H9 (cell line): ENCODE measurements at regions not wholly inside any gene's neighbourhood (a gene's known extent, or its start where the extent isn't known, plus 50 kb on each side); places are given as distances from the start of the nearest gene placed in this dataset.

ENCODE experiments used
- DNase-seq: peaks from one replicate; pipeline ENCODE4 v3.0.0-alpha.2; 2017
- H2AFZ ChIP-seq: one replicate; pipeline ENCODE4 v1.6.1; 2013; ENCODE audit warnings: mild to moderate bottlenecking, low read length, control low read depth, moderate library complexity
- H2AK5ac ChIP-seq: 2 replicates; pipeline ENCODE4 v1.6.1; 2013; ENCODE audit warnings: low read length, control low read depth, mixed read lengths; ENCODE audit not compliant: insufficient read length
- H2BK120ac ChIP-seq: one replicate; pipeline ENCODE4 v1.6.1; 2013; ENCODE audit warnings: low read depth, mild to moderate bottlenecking, low read length, control low read depth, inconsistent platforms; ENCODE audit not compliant: poor library complexity, severe bottlenecking
- H2BK12ac ChIP-seq: 2 replicates; pipeline ENCODE4 v1.6.1; 2013; ENCODE audit warnings: low read length, control low read depth, mixed read lengths, low read depth; ENCODE audit not compliant: insufficient read length
- H2BK15ac ChIP-seq: 2 replicates; pipeline ENCODE4 v1.6.1; 2013; ENCODE audit warnings: low read depth, low read length, control low read depth
- H2BK20ac ChIP-seq: one replicate; pipeline ENCODE4 v1.6.1; 2013; ENCODE audit warnings: low read depth, mild to moderate bottlenecking, low read length, control low read depth, inconsistent platforms; ENCODE audit not compliant: poor library complexity, severe bottlenecking
- H2BK5ac ChIP-seq: 2 replicates; pipeline ENCODE4 v1.6.1; 2013; ENCODE audit warnings: low read length, control low read depth, mixed read lengths; ENCODE audit not compliant: insufficient read length
- H3K14ac ChIP-seq: 2 replicates; pipeline ENCODE4 v1.6.1; 2013; ENCODE audit warnings: low read length, control low read depth; ENCODE audit not compliant: insufficient read depth
- H3K18ac ChIP-seq: 2 replicates; pipeline ENCODE4 v1.6.1; 2013; ENCODE audit warnings: low read depth, mild to moderate bottlenecking, mixed read lengths, low read length, control low read depth; ENCODE audit not compliant: insufficient read length
- H3K23ac ChIP-seq: 2 replicates; pipeline ENCODE4 v1.6.1; 2013; ENCODE audit warnings: low read length, control low read depth, mixed read lengths, low read depth; ENCODE audit not compliant: insufficient read length
- H3K23me2 ChIP-seq: 2 replicates; pipeline ENCODE4 v1.6.1; 2013; ENCODE audit warnings: low read depth, mild to moderate bottlenecking, mixed read lengths, low read length, control low read depth; ENCODE audit not compliant: insufficient read length, poor library complexity, severe bottlenecking
- H3K27ac ChIP-seq: 2 replicates; pipeline ENCODE4 v1.5.1; 2013; ENCODE audit warnings: low read length, control low read depth, mixed read lengths, low read depth; ENCODE audit not compliant: insufficient read length
- H3K27me3 ChIP-seq: 2 replicates; pipeline ENCODE4 v1.6.1; 2013; ENCODE audit warnings: low read length, control low read depth, inconsistent platforms; ENCODE audit not compliant: insufficient read depth
- H3K4ac ChIP-seq: 2 replicates; pipeline ENCODE4 v1.6.1; 2013; ENCODE audit warnings: low read depth, mild to moderate bottlenecking, control low read depth, inconsistent platforms, low read length, moderate library complexity
- H3K4me1 ChIP-seq: 2 replicates; pipeline ENCODE4 v1.6.1; 2013; ENCODE audit warnings: low read length, control low read depth, inconsistent platforms; ENCODE audit not compliant: insufficient read depth
- H3K4me2 ChIP-seq: 2 replicates; pipeline ENCODE4 v1.6.1; 2013; ENCODE audit warnings: low read length, control low read depth, mixed read lengths; ENCODE audit not compliant: insufficient read length, insufficient read depth
- H3K56ac ChIP-seq: 2 replicates; pipeline ENCODE4 v1.6.1; 2013; ENCODE audit warnings: low read depth, mild to moderate bottlenecking, mixed read lengths, low read length, control low read depth; ENCODE audit not compliant: insufficient read length
- H3K79me1 ChIP-seq: 2 replicates; pipeline ENCODE4 v1.6.1; 2013; ENCODE audit warnings: low read depth, mild to moderate bottlenecking, moderate library complexity, low read length, control low read depth, inconsistent platforms; ENCODE audit not compliant: insufficient read depth, poor library complexity, severe bottlenecking
- H3K79me2 ChIP-seq: 2 replicates; pipeline ENCODE4 v1.6.1; 2013; ENCODE audit warnings: low read length, control low read depth, inconsistent platforms; ENCODE audit not compliant: insufficient read depth
- H3K9ac ChIP-seq: 2 replicates; pipeline ENCODE4 v1.6.1; 2013; ENCODE audit warnings: low read length, control low read depth, mixed read lengths; ENCODE audit not compliant: insufficient read length; ENCODE audit errors: extremely low read depth
- H3K9me3 ChIP-seq: one replicate; pipeline ENCODE4 v1.6.1; 2013; ENCODE audit warnings: low read depth, low read length, inconsistent platforms; ENCODE audit not compliant: control insufficient read depth
- H3T11ph ChIP-seq: one replicate; pipeline ENCODE4 v1.6.1; 2013; ENCODE audit warnings: mild to moderate bottlenecking, low read length, control low read depth, inconsistent platforms
- H4K20me1 ChIP-seq: one replicate; pipeline ENCODE4 v1.6.1; 2013; ENCODE audit not compliant: control insufficient read depth, insufficient read length, insufficient read depth
- H4K5ac ChIP-seq: 2 replicates; pipeline ENCODE4 v1.6.1; 2013; ENCODE audit warnings: low read depth, mild to moderate bottlenecking, mixed read lengths, low read length, control low read depth; ENCODE audit not compliant: insufficient read length
- H4K8ac ChIP-seq: replicated peaks from 2 replicates; pipeline ENCODE4 v1.6.1; 2013; ENCODE audit warnings: low read length, control low read depth, mixed read lengths, low read depth; ENCODE audit not compliant: insufficient read length
- H4K91ac ChIP-seq: 2 replicates; pipeline ENCODE4 v1.6.1; 2013; ENCODE audit warnings: low read depth, mild to moderate bottlenecking, moderate library complexity, mixed read lengths, low read length, control low read depth; ENCODE audit not compliant: insufficient read length
- H3K27ac Mint-ChIP-seq, 3 experiments: 2 replicates in 2 of 3; 3 replicates in 1 of 3; pipeline ENCODE4 v1.8.0; 2020 to 2021; ENCODE audit warnings: mixed read lengths in 3 of 3, mild to moderate bottlenecking in 1 of 3, moderate library complexity in 1 of 3
- H3K27me3 Mint-ChIP-seq: 2 replicates; pipeline ENCODE4 v1.8.0; 2021; ENCODE audit warnings: low read depth, mild to moderate bottlenecking, moderate library complexity, mixed read lengths
- H3K36me3 Mint-ChIP-seq, 3 experiments: 2 replicates in 2 of 3; 3 replicates in 1 of 3; pipeline ENCODE4 v1.8.0; 2020 to 2021; ENCODE audit warnings: low read depth in 3 of 3, mixed read lengths in 3 of 3; ENCODE audit not compliant: insufficient read depth in 1 of 3
- H3K4me1 Mint-ChIP-seq, 2 experiments: 2 replicates each; pipeline ENCODE4 v1.8.0; 2020; ENCODE audit warnings: mixed read lengths in 2 of 2
- H3K4me3 Mint-ChIP-seq, 2 experiments: 2 replicates in 1 of 2; 3 replicates in 1 of 2; pipeline ENCODE4 v1.8.0; 2020 to 2021; ENCODE audit warnings: mild to moderate bottlenecking in 2 of 2, mixed read lengths in 2 of 2, moderate library complexity in 1 of 2
- H3K9me3 Mint-ChIP-seq, 2 experiments: 2 replicates in 1 of 2; 3 replicates in 1 of 2; pipeline ENCODE4 v1.8.0; 2020; ENCODE audit warnings: mild to moderate bottlenecking in 2 of 2, mixed read lengths in 2 of 2, moderate library complexity in 1 of 2
- WGBS: extraction: QIAGEN DNeasy Blood & Tissue Kit; methylation state at CpG from one replicate; pipeline ENCODE4 v1.1.7; 2013; ENCODE audit warnings: missing lambda C conversion rate, low lambda C conversion rate, mixed read lengths; ENCODE audit not compliant: insufficient read length; ENCODE audit errors: extremely low coverage; 5-methylcytosine and 5-hydroxymethylcytosine counted together
- TF ChIP-seq, protein P1 (sequence below): fragments of 200-600 bp; sonication (generic); conservative IDR thresholded peaks from 3 replicates; pipeline ENCODE4 v1.8.0; 2021; ENCODE audit warnings: antibody characterized with exemption, mild to moderate bottlenecking

DNA sequence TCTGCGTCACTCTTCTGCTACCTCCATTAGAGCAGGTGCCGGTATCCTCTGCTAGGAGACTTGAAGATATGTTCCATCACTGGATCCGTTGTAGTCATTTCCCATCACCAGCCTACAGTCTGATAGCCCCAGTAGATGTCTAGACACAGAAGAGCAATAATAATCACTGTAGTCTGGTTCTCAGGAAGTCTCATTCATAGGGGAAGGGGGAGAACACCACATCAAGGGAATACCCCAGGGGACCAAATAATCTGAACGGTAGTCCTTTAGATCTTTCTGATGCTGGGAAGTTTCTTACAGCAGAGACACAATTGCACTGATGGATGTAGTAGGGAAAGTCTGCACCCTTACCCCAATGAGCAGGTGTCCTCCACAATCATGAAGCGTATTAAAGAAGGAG lies 595.0 kb downstream of the EPHA3 start:
- H3K4ac ChIP-seq: no peak overlapping the region
- Mint-ChIP-seq H3K27me3 (no peaks in the 10 kb centered on the region), H3K4me3 (no peak overlapping the region), H3K9me3 (peaks cover 26 to 41% of the 10 kb centered on the region in 2 experiments), H3K4me1 (no peaks in the 10 kb centered on the region), H3K27ac (no peak overlapping the region; a peak in 1 of 7 replicates), H3K36me3 (peaks cover 0 to 31% (median 16%) of the 10 kb centered on the region in 3 experiments; a peak in 5 of 7 replicates)
- H2BK15ac ChIP-seq: no peak overlapping the region
- H3T11ph ChIP-seq: no peak overlapping the region
- DNase-seq: no peak
- no peak overlapping the region for H4K91ac ChIP-seq
- no peaks in the 10 kb centered on the region for H3K79me2 ChIP-seq
- no peak overlapping the region for H3K18ac ChIP-seq
- H4K8ac ChIP-seq: no peak overlapping the region
- no peak overlapping the region for H2AK5ac ChIP-seq
- no peak overlapping the region for H3K56ac ChIP-seq
- H3K4me2 ChIP-seq: no peak overlapping the region
- H4K20me1 ChIP-seq: no peaks in the 10 kb centered on the region
- no peak overlapping the region for H2BK20ac ChIP-seq
- no peak overlapping the region for H3K14ac ChIP-seq
- no CpG with 5 or more reads among the region's 5 CpGs for WGBS
- H3K79me1 ChIP-seq: no peaks in the 10 kb centered on the region
- no peak overlapping the region for H2BK12ac ChIP-seq
- H3K9ac ChIP-seq: no peak overlapping the region
- no peak overlapping the region for H2BK120ac ChIP-seq
- peaks cover 6% of the 10 kb centered on the region for H3K9me3 ChIP-seq
- H3K27ac ChIP-seq: no peak overlapping the region
- no peaks in the 10 kb centered on the region for H3K23me2 ChIP-seq
- no peak overlapping the region for H3K23ac ChIP-seq
- no peak overlapping the region for H4K5ac ChIP-seq
- TF ChIP-seq, protein P1, sequence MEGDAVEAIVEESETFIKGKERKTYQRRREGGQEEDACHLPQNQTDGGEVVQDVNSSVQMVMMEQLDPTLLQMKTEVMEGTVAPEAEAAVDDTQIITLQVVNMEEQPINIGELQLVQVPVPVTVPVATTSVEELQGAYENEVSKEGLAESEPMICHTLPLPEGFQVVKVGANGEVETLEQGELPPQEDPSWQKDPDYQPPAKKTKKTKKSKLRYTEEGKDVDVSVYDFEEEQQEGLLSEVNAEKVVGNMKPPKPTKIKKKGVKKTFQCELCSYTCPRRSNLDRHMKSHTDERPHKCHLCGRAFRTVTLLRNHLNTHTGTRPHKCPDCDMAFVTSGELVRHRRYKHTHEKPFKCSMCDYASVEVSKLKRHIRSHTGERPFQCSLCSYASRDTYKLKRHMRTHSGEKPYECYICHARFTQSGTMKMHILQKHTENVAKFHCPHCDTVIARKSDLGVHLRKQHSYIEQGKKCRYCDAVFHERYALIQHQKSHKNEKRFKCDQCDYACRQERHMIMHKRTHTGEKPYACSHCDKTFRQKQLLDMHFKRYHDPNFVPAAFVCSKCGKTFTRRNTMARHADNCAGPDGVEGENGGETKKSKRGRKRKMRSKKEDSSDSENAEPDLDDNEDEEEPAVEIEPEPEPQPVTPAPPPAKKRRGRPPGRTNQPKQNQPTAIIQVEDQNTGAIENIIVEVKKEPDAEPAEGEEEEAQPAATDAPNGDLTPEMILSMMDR: no peak
- no peaks in the 10 kb centered on the region for H3K4me1 ChIP-seq
- no peaks in the 10 kb centered on the region for H3K27me3 ChIP-seq
- no peak overlapping the region for H2BK5ac ChIP-seq
- H2AFZ ChIP-seq: no peak overlapping the region
